Gastrocnemius medialis (tissue), 4 donors: ENCODE measurements at regions not wholly inside any gene's neighbourhood (a gene's known extent, or its start where the extent isn't known, plus 50 kb on each side); places are given as distances from the start of the nearest gene placed in this dataset.

Experiments
- ATAC-seq, 2 donors: fragments of 150-250 bp; one replicate each; pipeline ENCODE4 v1.9.1; 2016
- DNase-seq, 2 donors: peaks; one replicate each; pipeline ENCODE4 v3.0.0-alpha.2; 2019
- H3K27ac ChIP-seq, 4 donors: fragments of 200-600 bp; sonication (generic); 1 replicate in 1 of 4; 2 replicates in 3 of 4; pipeline ENCODE4 v1.5.1; 2016 to 2018; ENCODE audit warnings: mild to moderate bottlenecking in 2 of 4, moderate library complexity in 1 of 4
- H3K27me3 ChIP-seq, 3 donors: fragments of 200-600 bp; sonication (generic) in 2 of 3; 1 replicate in 1 of 3; 2 replicates in 2 of 3; pipeline versions ENCODE4 v1.5.1 to v1.6.0; 2016 to 2019; ENCODE audit warnings: mild to moderate bottlenecking in 1 of 3, moderate library complexity in 1 of 3
- H3K36me3 ChIP-seq, 2 donors: fragments of 200-600 bp; sonication (generic) in 1 of 2; one replicate each; pipeline ENCODE4 v1.5.1; 2017 to 2018
- H3K4me1 ChIP-seq, 2 donors: fragments of 200-600 bp; sonication (generic) in 1 of 2; one replicate each; pipeline ENCODE4 v1.5.1; 2016 to 2017; ENCODE audit warnings: mild to moderate bottlenecking in 2 of 2
- H3K4me3 ChIP-seq, 4 donors: fragments of 200-600 bp; sonication (generic) in 3 of 4; 1 replicate in 1 of 4; 2 replicates in 3 of 4; pipeline ENCODE4 v1.5.1; 2016 to 2019; ENCODE audit warnings: mild to moderate bottlenecking in 2 of 4
- H3K9me3 ChIP-seq, 3 donors: fragments of 200-600 bp; sonication (generic) in 2 of 3; 1 replicate in 1 of 3; 2 replicates in 2 of 3; pipeline ENCODE4 v1.5.1; 2016 to 2019
- POLR2A ChIP-seq, 2 donors: fragments of 450-650 bp; IDR thresholded peaks; one replicate each; pipeline ENCODE4 v1.6.1; 2017; ENCODE audit warnings: antibody characterized with exemption in 2 of 2, mild to moderate bottlenecking in 2 of 2, moderate library complexity in 2 of 2
- in situ Hi-C, 4 donors: fragments of 200-750 bp; cut with MboI; loops; one replicate each; pipeline versions ENCODE4 v1.15.0 to v1.8.0; 2017; ENCODE audit warnings: low sequenced_read_pairs in 4 of 4
- intact Hi-C: fragments of 100-400 bp; cut with DNase I; formaldehyde crosslinking; loops from one replicate; pipeline ENCODE4 v1.15.1; 2023; ENCODE audit warnings: low total_unique reads
- TF ChIP-seq, protein P1 (sequence below), 5 experiments: fragments of 450-650 bp in 3 of 5; fragments of 200-600 bp in 2 of 5; sonication (generic) in 2 of 5; IDR thresholded peaks in 4 of 5; conservative IDR thresholded peaks in 1 of 5; 1 replicate in 4 of 5; 2 replicates in 1 of 5; pipeline ENCODE4 v1.5.1; 2016 to 2019; ENCODE audit warnings: antibody characterized with exemption in 5 of 5, mild to moderate bottlenecking in 3 of 5, moderate library complexity in 3 of 5

- no peak for ATAC-seq
- in situ Hi-C loops: no loop called here
Measured at GRCh38 chr5:1709171-1709803, 90.3 kb downstream of the MRPL36 start.

DNA sequence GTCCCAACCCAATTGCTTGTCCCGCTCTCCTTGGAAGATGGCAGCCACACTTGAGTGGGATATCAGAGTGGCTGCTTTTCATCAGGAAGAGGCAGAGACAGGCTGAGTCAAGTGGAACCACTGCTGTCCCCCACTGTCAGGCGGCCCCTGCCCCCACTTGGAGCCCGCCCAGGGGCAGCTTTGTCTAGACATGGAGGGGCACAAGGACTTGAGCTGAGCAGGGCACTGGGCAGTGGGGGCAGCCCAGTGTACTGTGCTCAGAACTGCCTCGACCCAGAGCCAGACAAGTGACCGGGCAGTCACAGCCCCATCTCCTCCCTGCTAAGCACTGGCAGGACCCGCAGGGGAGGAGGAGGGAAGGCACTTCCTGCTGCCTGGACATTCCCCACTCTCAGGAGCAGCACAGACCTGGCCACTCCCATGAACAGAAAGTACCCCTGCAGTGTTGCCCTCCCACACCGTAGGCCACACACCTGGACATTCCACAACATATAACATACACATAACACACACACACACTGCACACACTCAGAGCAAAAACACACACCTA is 91.0 kb downstream of the MRPL36 start:
- no peaks in the 10 kb centered on the region for H3K36me3 ChIP-seq
- H3K27me3 ChIP-seq: peaks cover 4 to 13% (median 10%) of the 10 kb centered on the region in 3 donors
- no peaks in the 10 kb centered on the region for H3K4me1 ChIP-seq
- H3K4me3 ChIP-seq: no peak overlapping the region
- TF ChIP-seq POLR2A (IDR thresholded peaks at IDR 0.05): no peak
- TF ChIP-seq, protein P1, sequence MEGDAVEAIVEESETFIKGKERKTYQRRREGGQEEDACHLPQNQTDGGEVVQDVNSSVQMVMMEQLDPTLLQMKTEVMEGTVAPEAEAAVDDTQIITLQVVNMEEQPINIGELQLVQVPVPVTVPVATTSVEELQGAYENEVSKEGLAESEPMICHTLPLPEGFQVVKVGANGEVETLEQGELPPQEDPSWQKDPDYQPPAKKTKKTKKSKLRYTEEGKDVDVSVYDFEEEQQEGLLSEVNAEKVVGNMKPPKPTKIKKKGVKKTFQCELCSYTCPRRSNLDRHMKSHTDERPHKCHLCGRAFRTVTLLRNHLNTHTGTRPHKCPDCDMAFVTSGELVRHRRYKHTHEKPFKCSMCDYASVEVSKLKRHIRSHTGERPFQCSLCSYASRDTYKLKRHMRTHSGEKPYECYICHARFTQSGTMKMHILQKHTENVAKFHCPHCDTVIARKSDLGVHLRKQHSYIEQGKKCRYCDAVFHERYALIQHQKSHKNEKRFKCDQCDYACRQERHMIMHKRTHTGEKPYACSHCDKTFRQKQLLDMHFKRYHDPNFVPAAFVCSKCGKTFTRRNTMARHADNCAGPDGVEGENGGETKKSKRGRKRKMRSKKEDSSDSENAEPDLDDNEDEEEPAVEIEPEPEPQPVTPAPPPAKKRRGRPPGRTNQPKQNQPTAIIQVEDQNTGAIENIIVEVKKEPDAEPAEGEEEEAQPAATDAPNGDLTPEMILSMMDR (IDR thresholded peaks at IDR 0.05 in 4 of 5, conservative IDR thresholded peaks at IDR 0.05 in 1 of 5): no peak
- ATAC-seq (no peak), DNase-seq (no peak)
- in situ Hi-C loops: no loop called here
- H3K9me3 ChIP-seq: no peaks in the 10 kb centered on the region
- intact Hi-C loops: no loop called here
- H3K27ac ChIP-seq: no peak overlapping the region

More at GRCh38 chr5:1709171-1709803, 90.3 kb downstream of the MRPL36 start:
- TF ChIP-seq POLR2A (IDR thresholded peaks at IDR 0.05): no peak
- TF ChIP-seq, protein P1 (IDR thresholded peaks at IDR 0.05 in 4 of 5, conservative IDR thresholded peaks at IDR 0.05 in 1 of 5): no peak
- H3K27ac ChIP-seq: no peak overlapping the region
- intact Hi-C loops: no loop called here
- H3K4me3 ChIP-seq: no peak overlapping the region
- H3K27me3 ChIP-seq: peaks cover 4 to 13% (median 10%) of the 10 kb centered on the region in 3 donors
- DNase-seq: no peak
- H3K36me3 ChIP-seq: no peaks in the 10 kb centered on the region
- no peaks in the 10 kb centered on the region for H3K9me3 ChIP-seq
- no peaks in the 10 kb centered on the region for H3K4me1 ChIP-seq

- in situ Hi-C loops: no loop called here
- no peak overlapping the region for H3K4me3 ChIP-seq
- H3K36me3 ChIP-seq: no peaks in the 10 kb centered on the region
- intact Hi-C loops: no loop called here
- no peak overlapping the region for H3K27ac ChIP-seq
- TF ChIP-seq, protein P1 (IDR thresholded peaks at IDR 0.05 in 4 of 5, conservative IDR thresholded peaks at IDR 0.05 in 1 of 5): no peak
- no peak for TF ChIP-seq POLR2A (IDR thresholded peaks at IDR 0.05)
- H3K27me3 ChIP-seq: peaks cover 4 to 13% (median 10%) of the 10 kb centered on the region in 3 donors
- H3K4me1 ChIP-seq: no peaks in the 10 kb centered on the region
- no peak for ATAC-seq
- no peaks in the 10 kb centered on the region for H3K9me3 ChIP-seq
- no peak for DNase-seq
Measured at GRCh38 chr5:1707467-1707866, 92.2 kb downstream of the MRPL36 start.

GRCh38 chr5:1706428-1706827 is 93.2 kb downstream of the MRPL36 start:
- in situ Hi-C loops (no loop called here), intact Hi-C loops (no loop called here)
- H3K27ac ChIP-seq: no peak overlapping the region
- peaks cover 4 to 13% (median 10%) of the 10 kb centered on the region in 3 donors for H3K27me3 ChIP-seq
- H3K9me3 ChIP-seq: no peaks in the 10 kb centered on the region
- no peak for DNase-seq
- no peak for ATAC-seq
- TF ChIP-seq POLR2A (IDR thresholded peaks at IDR 0.05): no peak
- TF ChIP-seq, protein P1 (IDR thresholded peaks at IDR 0.05 in 4 of 5, conservative IDR thresholded peaks at IDR 0.05 in 1 of 5): no peak
- H3K4me3 ChIP-seq: no peak overlapping the region
- no peaks in the 10 kb centered on the region for H3K4me1 ChIP-seq
- no peaks in the 10 kb centered on the region for H3K36me3 ChIP-seq
